ENCODE measurements at regions not wholly inside any gene's neighbourhood (a gene's known extent, or its start where the extent isn't known, plus 50 kb on each side); places are given as distances from the start of the nearest gene placed in this dataset.

GRCh38 chr3:8206971-8207617, 294.5 kb upstream of the LMCD1 start:
- no peak for DNase-seq (ENCODE audit: low read depth)
- no peak for TF ChIP-seq CTCF (conservative IDR thresholded peaks at IDR 0.05; ENCODE audit: low read depth, low read length)
- H3K4me3 ChIP-seq (ENCODE audit: low read depth, low read length) = no peak overlapping the region

GRCh38 chr3:8210882-8211341, 290.7 kb upstream of the LMCD1 start:
- peak; percentile 1 for DNase-seq (ENCODE audit: low read depth)
- no peak for TF ChIP-seq CTCF (conservative IDR thresholded peaks at IDR 0.05; ENCODE audit: low read depth, low read length)
- H3K4me3 ChIP-seq (ENCODE audit: low read depth, low read length) = no peak overlapping the region

GRCh38 chr3:8212794-8213193, 288.8 kb upstream of the LMCD1 start:
- no peak for TF ChIP-seq CTCF (conservative IDR thresholded peaks at IDR 0.05; ENCODE audit: low read depth, low read length)
- DNase-seq (ENCODE audit: low read depth) = no peak
- no peak overlapping the region for H3K4me3 ChIP-seq (ENCODE audit: low read depth, low read length)

GRCh38 chr3:8213286-8213685, 288.3 kb upstream of the LMCD1 start:
- TF ChIP-seq CTCF (conservative IDR thresholded peaks at IDR 0.05; ENCODE audit: low read depth, low read length) = no peak
- DNase-seq (ENCODE audit: low read depth) = no peak
- no peak overlapping the region for H3K4me3 ChIP-seq (ENCODE audit: low read depth, low read length)

- TF ChIP-seq CTCF (conservative IDR thresholded peaks at IDR 0.05; ENCODE audit: low read depth, low read length) = no peak
- no peak for DNase-seq (ENCODE audit: low read depth)
- no peak overlapping the region for H3K4me3 ChIP-seq (ENCODE audit: low read depth, low read length)
Observed at GRCh38 chr3:8215821-8216220, 285.8 kb upstream of the LMCD1 start.

GRCh38 chr3:8218353-8218940, 283.2 kb upstream of the LMCD1 start:
- TF ChIP-seq CTCF (conservative IDR thresholded peaks at IDR 0.05; ENCODE audit: low read depth, low read length) = no peak
- DNase-seq (ENCODE audit: low read depth) = no peak

GRCh38 chr3:8220291-8220690, 281.3 kb upstream of the LMCD1 start:
- TF ChIP-seq CTCF (conservative IDR thresholded peaks at IDR 0.05; ENCODE audit: low read depth, low read length) = no peak
- H3K4me3 ChIP-seq (ENCODE audit: low read depth, low read length) = no peak overlapping the region
- DNase-seq (ENCODE audit: low read depth) = no peak

More at GRCh38 chr3:8218353-8218940, 283.2 kb upstream of the LMCD1 start:
- H3K4me3 ChIP-seq (ENCODE audit: low read depth, low read length) = no peak overlapping the region

Measured in choroid plexus epithelial cell (primary cell).